ENCODE measurements at regions not wholly inside any gene's neighbourhood (a gene's known extent, or its start where the extent isn't known, plus 50 kb on each side); places are given as distances from the start of the nearest gene placed in this dataset.
A peak's percentile ranks its signal among the peaks of the same experiment; 100 is the strongest.

GRCh38 chrX:137198040-137198439, 164.2 kb upstream of the GPR101 start:
- no peaks in the 10 kb centered on the region for H3K36me3 Mint-ChIP-seq
- peaks cover 6% of the 10 kb centered on the region for H3K27me3 Mint-ChIP-seq
- H3K4me1 Mint-ChIP-seq (ENCODE audit: unreplicated experiment), result no peaks in the 10 kb centered on the region
- no peak overlapping the region for H3K4me3 Mint-ChIP-seq
- no peaks in the 10 kb centered on the region for H3K9me3 Mint-ChIP-seq
- TF ChIP-seq CTCF (conservative IDR thresholded peaks at IDR 0.05), result no peak
- no peak overlapping the region for H3K27ac Mint-ChIP-seq
- DNase-seq (ENCODE audit: extremely low spot score, unreplicated experiment), result no peak

- Mint-ChIP-seq H3K27ac (no peak overlapping the region), H3K4me1 (ENCODE audit: unreplicated experiment) (no peaks in the 10 kb centered on the region), H3K4me3 (no peak overlapping the region), H3K9me3 (no peaks in the 10 kb centered on the region), H3K27me3 (peaks cover 6% of the 10 kb centered on the region), H3K36me3 (no peaks in the 10 kb centered on the region)
- no peak for DNase-seq (ENCODE audit: extremely low spot score, unreplicated experiment)
- TF ChIP-seq CTCF (conservative IDR thresholded peaks at IDR 0.05), result no peak
Measured at GRCh38 chrX:137195991-137196390, 162.2 kb upstream of the GPR101 start.

- no peaks in the 10 kb centered on the region for H3K4me1 Mint-ChIP-seq (ENCODE audit: unreplicated experiment)
Measured at GRCh38 chrX:137195296-137195695, 161.5 kb upstream of the GPR101 start.

GRCh38 chrX:137194164-137194563, 160.4 kb upstream of the GPR101 start:
- H3K27ac Mint-ChIP-seq, result no peak overlapping the region
- H3K4me1 Mint-ChIP-seq (ENCODE audit: unreplicated experiment), result no peaks in the 10 kb centered on the region
- H3K9me3 Mint-ChIP-seq, result no peaks in the 10 kb centered on the region
- no peak for DNase-seq (ENCODE audit: extremely low spot score, unreplicated experiment)
- H3K27me3 Mint-ChIP-seq, result peaks cover 3% of the 10 kb centered on the region
- TF ChIP-seq CTCF (conservative IDR thresholded peaks at IDR 0.05), result peak; percentile 74
- H3K4me3 Mint-ChIP-seq, result no peak overlapping the region
- H3K36me3 Mint-ChIP-seq, result no peaks in the 10 kb centered on the region

More at GRCh38 chrX:137195296-137195695, 161.5 kb upstream of the GPR101 start:
- H3K36me3 Mint-ChIP-seq, result no peaks in the 10 kb centered on the region
- H3K27ac Mint-ChIP-seq, result no peak overlapping the region
- no peak for DNase-seq (ENCODE audit: extremely low spot score, unreplicated experiment)
- H3K9me3 Mint-ChIP-seq, result no peaks in the 10 kb centered on the region
- peaks cover 6% of the 10 kb centered on the region for H3K27me3 Mint-ChIP-seq
- TF ChIP-seq CTCF (conservative IDR thresholded peaks at IDR 0.05), result no peak
- no peak overlapping the region for H3K4me3 Mint-ChIP-seq

- no peaks in the 10 kb centered on the region for H3K4me1 Mint-ChIP-seq (ENCODE audit: unreplicated experiment)
- no peak overlapping the region for H3K4me3 Mint-ChIP-seq
- no peak overlapping the region for H3K27ac Mint-ChIP-seq
- no peaks in the 10 kb centered on the region for H3K27me3 Mint-ChIP-seq
- no peaks in the 10 kb centered on the region for H3K36me3 Mint-ChIP-seq
- no peak for DNase-seq (ENCODE audit: extremely low spot score, unreplicated experiment)
- TF ChIP-seq CTCF (conservative IDR thresholded peaks at IDR 0.05), result no peak
- no peaks in the 10 kb centered on the region for H3K9me3 Mint-ChIP-seq
Measured at GRCh38 chrX:137187540-137187939, 153.7 kb upstream of the GPR101 start.

GRCh38 chrX:137178392-137178791, 144.6 kb upstream of the GPR101 start:
- DNase-seq (ENCODE audit: extremely low spot score, unreplicated experiment), result no peak
- Mint-ChIP-seq H3K27ac (no peak overlapping the region), H3K36me3 (no peaks in the 10 kb centered on the region), H3K4me3 (no peak overlapping the region), H3K9me3 (no peaks in the 10 kb centered on the region), H3K4me1 (ENCODE audit: unreplicated experiment) (no peaks in the 10 kb centered on the region), H3K27me3 (no peaks in the 10 kb centered on the region)
- no peak for TF ChIP-seq CTCF (conservative IDR thresholded peaks at IDR 0.05)

Measured in type B pancreatic cell (in vitro differentiated cells).